OCI-LY7 (cell line): ENCODE measurements at regions not wholly inside any gene's neighbourhood (a gene's known extent, or its start where the extent isn't known, plus 50 kb on each side); places are given as distances from the start of the nearest gene placed in this dataset.

Experiments used
- CTCF ChIP-seq: fragments of 200-600 bp; sonication (generic); conservative IDR thresholded peaks from 2 replicates; pipeline ENCODE4 v1.5.1; 2014; ENCODE audit warnings: mild to moderate bottlenecking, antibody characterized with exemption, low read length, moderate library complexity, mixed read lengths
- EZH2phosphoT487 ChIP-seq: fragments of 200-600 bp; sonication (generic); IDR thresholded peaks from 2 replicates; pipeline ENCODE4 v1.6.1; 2018; ENCODE audit warnings: low read depth, borderline replicate concordance, mild to moderate bottlenecking, mixed run types, antibody characterized with exemption, low read length, moderate library complexity, mixed read lengths

- TF ChIP-seq CTCF = no peak
- TF ChIP-seq EZH2phosphoT487 = no peak
Observed at GRCh38 chr10:28360175-28360574, 57.3 kb upstream of the MPP7 start.
